SK-MEL-5 (cell line): ENCODE measurements at regions not wholly inside any gene's neighbourhood (a gene's known extent, or its start where the extent isn't known, plus 50 kb on each side); places are given as distances from the start of the nearest gene placed in this dataset.
A peak's percentile ranks its signal among the peaks of the same experiment; 100 is the strongest.

Experiments used
- DNase-seq: peaks from one replicate; pipeline ENCODE4 v3.0.0-alpha.2; 2016; ENCODE audit warnings: low read depth, low spot score
- in situ Hi-C: cut with HindIII; loops from 2 replicates; pipeline ENCODE4 v1.10.0; 2016; ENCODE audit warnings: low sequenced_read_pairs, high pct_unique_total_duplicates, low pct_unique_long_range_greater_than_20kb

DNA sequence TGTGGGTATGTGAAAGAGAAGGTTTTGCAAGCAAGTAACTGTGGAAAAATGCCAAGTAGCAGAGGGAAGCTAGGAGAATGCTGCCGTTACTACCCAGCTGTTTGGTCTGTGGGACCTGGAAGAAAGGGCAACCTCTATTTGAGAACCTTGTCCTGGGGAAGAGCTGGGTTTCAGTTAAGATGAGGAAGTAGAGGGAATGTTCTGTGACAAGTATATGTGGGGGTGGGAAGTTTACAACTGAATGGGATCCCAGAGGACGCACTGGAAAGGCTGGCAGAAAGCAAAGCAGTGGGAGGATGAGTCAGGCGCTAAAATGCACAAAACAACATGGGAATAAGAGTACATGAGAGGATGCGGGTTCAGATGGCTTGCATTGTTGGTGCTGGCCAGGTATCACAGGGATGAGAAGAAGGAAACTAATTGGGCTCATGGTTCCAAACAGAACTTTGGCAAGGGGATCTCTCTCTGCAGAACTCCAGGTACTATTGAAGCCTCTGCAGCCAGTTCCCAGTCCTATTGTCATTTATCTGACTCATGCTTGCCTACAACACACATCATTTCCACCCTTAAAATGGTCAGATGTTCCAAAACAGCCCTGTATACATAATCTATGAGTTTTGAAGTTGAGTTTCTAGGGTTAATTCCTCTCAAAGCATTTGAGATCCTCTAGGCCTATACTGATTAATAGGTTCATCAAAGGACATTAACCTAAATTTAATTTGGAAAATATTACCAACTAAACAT is 88.5 kb upstream of the VAV3 start:
- in situ Hi-C loops: no loop called here
- DNase-seq: no peak

DNA sequence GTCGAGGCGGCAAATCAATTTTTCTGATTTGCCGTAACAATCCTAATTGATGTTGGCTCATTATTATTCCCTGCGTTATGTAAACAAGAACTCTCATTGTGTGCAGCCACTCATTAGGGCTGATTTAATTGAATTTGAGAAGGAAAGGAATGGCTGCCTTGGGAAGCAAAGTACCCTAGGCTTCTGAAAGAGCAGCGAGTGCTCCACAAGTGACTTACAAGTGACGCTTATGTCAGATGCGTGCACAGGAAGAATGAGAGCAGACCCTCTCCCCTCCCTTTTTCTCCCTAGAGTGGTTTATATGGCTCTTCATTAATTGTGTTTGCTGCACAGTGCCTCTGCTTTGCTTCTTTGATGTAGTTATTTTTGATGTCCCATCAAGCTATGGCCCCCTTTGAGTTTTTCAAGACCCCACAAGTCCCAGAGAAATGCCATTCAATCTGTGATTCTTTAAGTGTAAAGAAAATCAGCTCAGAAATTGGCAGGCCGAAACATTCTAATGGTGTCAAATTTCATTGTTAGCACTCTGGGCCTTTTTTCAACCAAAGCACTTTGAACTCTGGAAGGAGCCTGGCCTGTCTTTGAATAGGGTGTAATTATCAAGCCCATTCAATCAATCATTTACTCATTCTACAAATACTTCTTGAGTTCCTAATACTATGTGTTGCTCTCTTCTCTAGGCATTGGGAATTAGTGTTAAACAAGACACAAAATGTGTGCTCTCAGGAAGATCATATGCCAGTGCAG is 86.8 kb upstream of the VAV3 start:
- DNase-seq: no peak
- in situ Hi-C loops: no loop called here

DNA sequence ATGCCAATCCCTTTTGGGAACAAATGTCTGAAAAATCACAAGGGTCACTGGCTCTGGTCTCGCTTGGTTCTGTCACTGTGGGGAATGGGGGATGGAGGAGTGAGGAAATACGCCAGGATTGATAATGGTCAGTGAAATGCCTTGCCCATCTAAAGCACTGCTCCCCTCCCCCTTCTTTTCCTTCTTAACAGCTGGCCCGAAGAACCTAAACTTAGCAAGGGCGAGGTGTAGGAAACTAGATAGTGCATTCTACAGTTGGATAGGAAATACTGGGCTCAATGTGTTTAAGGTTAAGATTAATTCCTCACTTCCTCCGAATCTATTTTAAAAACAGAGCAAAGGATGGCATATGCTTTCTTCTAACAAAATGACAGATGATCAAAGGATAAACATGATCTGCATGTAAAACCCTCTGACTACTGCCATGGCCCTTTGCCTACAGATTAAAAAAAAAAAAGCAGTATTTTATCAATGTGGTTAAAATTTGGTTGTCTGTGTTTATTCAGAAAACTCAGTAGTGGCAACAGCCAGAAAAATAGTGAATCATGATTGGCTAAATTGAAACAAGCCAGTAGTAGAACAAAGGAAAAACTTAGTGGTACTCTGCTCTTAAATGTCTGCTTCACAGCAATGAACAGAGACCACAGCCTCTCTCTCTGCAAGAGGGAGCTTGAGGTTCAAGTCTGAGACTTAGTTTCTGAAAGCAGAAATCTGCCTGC is 86.1 kb upstream of the VAV3 start:
- no peak for DNase-seq
- in situ Hi-C loops: no loop called here

DNA sequence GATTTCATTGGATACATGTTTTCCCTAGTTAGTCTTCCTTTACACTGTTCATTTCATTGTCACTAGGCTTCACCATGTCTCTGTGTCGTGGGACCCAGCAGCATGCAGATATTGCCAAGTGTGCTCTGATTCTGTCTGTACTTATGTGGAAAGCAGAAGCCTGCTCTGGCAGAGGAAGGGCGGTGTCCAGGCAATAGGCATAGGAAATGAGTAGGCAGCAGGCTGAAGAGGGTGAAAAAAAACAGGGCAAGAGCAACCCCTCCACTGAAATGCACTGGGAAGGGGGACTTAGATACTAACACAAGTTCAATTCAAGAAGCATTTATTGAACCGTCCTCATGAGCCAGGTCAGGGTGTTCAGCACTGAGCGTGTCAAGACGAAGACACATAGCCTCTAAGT is 85.2 kb upstream of the VAV3 start:
- in situ Hi-C loops: no loop called here
- DNase-seq: no peak

DNA sequence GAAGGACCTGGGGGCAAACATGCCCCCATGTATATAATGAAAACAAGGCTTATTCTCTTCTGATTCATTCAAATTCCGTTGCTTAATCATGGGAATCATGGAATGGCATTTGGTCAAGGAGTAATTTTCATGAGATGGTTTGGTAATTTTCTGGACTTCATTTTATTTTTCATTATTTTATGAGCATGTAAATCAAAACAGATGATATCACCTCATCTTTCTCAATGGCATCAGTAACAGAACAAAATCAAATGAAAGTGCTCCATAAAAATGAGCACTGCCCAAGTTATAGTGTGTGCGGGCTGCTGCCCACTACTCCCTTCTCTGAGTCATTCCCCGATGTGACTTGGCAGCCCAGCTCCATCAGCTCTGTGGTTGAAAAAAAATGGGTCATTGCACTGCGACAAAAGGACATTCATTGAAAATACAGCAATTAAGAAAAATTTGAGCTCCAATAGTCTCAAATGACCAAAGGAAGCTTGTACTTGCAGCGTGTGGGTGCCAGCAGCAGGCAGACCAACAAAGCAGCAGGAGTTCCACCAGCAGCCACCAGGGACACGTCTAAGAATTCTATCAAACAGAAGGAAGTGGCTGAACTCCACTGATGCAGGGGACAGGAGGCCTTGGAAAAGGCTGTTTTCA is 84.3 kb upstream of the VAV3 start:
- in situ Hi-C loops: no loop called here
- DNase-seq: peak; percentile 30

DNA sequence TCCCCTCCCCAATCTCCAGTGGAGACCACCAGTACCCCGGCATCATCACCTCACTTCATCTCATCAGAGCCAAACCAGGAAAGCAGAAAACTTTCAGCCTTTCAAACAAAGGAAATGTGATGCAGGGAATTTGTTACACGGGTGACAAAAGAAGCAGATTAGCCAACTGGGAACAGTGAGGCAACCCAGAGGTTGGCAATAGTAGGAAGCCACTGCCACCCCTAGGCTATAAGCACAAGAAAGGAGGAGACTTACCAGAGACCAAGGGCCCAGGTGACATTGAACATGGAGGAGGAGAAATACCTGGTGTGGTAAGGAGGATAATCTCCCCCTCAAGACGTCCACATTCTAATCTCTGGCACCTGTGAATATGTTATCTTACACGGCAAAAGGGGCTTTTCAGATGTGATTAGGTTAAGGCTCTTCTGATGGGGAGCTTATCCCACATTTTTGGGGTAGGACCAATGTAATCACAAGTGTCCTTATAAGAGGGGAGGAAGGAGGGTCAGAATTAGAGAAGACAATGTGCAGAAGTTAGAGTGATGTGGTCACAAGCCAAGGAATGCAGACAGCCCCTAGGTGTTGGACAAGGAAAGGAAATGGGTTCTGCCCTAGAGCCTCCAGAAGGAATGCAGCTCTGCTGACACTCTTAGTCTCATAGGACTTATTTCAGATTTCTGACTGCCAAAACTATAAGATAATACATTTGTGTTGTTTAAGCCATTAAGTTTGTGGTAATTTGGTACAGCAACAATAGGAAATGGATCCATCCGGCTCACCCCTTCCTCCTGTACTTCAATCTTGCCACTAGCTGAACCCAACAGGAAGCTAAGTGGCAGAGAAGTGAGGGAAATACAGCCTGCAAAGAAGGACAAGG is 83.6 kb upstream of the VAV3 start:
- DNase-seq: no peak
- in situ Hi-C loops: no loop called here

DNA sequence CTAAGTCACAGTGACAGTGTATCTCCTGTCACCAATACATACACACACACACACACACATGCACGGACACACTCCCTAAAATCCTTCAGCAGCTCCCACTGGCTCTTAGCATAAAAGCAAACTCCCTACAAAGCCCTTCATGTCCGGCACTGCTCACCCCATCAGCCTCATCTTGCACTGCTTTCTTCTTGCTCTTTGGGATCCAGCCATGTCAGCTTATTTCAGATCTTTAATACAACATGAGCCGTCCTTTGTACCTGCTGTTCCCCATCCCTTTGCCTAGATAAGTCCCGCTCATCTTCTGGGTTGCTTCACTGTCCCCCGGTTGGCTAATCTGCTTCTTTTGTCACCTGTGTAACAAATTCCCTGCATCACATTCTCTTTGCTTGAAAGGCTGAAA is 82.1 kb upstream of the VAV3 start:
- DNase-seq: no peak
- in situ Hi-C loops: no loop called here

DNA sequence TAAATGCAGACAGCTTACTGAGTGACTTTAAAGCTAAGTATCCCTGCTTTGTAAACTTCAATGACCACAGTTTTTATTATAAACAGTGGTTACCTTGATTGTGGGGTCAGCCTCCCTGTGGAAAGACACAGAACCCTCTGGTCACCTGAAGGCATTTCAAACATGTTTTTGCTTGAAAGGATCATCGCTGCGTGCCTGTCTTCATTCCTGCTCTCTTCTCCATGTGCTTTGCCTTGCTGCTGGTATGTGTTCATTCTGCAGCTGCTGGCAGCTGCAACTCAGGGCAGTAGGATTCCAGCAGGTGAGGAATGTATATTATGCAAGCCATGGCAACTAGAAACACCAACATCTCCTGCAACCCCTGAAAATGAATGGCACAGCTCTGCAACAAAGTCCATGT is 81.0 kb upstream of the VAV3 start:
- DNase-seq: no peak

DNA sequence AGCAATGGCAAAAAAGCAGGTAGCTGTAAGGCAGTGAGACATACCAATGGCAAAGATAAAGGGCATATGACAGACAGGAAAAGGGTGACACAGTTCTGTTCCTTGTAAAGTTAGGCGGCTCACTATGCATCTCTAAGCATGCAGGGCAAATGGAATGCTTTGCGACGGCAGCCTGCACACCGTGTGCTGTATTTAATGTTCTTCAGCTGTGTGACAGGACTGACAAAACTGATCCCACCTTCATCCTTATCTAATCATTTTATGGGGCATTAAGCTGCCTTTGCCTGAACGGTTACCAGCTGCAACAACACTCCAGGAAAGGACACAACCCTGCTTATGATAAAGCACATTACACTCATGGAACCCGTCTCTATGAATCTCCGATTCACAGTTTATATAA is 80.5 kb upstream of the VAV3 start:
- no peak for DNase-seq
- in situ Hi-C loops: no loop called here

More for the DNA sequence above, 81.0 kb upstream of the VAV3 start:
- in situ Hi-C loops: no loop called here

DNA sequence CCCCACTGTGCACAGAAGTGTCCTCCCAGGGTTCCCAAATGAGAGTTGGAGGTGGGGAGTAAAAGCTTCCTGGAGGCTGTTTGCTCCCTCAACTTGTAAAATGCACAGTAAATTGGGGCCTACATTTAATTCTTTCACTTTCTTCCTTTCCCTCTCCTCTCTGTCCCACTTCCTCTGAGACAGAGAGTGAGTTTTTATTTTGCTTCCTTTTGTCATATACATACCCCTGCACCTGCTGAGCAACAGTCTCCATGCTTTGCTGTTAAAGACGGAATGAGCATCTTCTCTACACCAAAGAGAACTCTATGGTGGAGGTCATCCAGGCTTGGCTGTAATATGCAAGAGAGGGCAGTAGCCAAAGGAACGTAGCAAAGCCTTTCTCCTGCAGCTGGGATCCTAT is 79.3 kb upstream of the VAV3 start:
- in situ Hi-C loops: no loop called here
- no peak for DNase-seq

DNA sequence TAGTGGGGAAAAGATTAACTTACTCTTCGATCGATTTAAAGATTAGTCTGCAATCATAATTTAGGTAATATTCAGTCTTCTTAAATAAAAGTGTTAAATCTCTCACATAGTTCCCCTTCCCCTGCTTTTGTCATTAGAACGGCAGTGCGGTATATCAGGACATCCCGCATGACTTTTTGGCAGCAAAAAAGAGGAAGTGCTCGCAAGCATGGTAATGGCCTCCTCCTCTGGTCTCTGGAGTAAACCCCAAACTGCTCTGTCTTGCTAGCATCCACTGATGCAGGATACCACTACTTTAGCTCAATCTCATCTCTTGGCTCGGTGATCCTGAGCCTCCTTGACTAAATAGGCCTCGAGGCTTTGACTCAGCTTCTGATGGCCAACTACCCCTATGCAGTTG is 78.7 kb upstream of the VAV3 start:
- in situ Hi-C loops: no loop called here
- no peak for DNase-seq

DNA sequence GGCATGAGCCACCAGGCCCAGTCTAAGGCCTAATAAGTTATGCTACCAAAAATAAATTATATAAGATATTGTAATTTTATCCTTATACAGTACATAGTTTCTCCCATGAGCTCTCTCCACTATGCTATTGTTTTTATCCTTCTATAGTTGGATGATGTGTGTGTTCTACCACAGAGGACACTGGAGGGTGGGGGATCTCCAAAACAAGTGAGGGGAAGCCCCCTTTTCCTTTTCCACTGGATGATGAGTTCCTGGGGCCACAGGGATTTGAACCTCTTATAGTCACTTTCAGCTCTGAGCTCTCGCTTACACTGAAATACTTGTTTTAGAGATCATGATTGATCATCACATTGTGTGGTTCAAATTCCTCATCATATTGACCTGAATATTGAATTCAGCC is 77.6 kb upstream of the VAV3 start:
- in situ Hi-C loops: no loop called here
- no peak for DNase-seq

DNA sequence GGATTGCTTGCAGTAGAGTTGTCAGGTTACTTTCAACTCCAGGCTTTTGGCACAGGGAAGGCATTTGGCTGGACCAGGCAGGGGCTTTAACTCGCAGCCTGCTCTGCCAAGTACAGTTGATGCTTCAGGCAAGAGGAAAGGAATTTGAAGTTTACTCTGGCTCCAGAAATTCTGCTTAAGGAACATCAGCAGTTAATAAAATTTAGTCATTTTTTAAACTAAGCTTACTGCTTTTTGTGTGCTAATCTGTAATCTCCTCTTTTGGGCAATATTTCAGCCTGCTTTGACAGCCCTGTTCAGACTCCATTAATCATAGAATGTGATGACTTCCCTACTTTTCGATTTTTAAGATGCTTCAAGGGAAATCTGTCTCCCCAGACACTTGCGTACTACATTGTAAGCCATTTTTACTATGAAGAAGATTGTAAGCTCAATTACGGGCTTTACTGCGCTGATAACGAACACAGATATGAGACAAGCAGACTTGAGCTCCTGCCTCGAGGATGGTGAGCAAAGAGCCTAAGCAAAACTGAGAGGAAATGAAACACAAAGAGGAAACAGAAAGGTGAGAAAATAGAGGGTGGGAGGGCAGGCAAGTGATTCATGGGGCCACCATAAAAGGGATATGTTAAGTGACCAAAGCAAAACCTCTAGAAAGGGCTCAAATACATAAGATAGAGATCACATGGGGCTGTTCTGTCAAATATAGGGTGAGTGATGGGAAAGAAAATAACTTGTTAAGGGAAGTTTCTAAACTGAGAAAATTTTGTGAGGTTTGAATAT is 76.6 kb upstream of the VAV3 start:
- no peak for DNase-seq
- in situ Hi-C loops: no loop called here

DNA sequence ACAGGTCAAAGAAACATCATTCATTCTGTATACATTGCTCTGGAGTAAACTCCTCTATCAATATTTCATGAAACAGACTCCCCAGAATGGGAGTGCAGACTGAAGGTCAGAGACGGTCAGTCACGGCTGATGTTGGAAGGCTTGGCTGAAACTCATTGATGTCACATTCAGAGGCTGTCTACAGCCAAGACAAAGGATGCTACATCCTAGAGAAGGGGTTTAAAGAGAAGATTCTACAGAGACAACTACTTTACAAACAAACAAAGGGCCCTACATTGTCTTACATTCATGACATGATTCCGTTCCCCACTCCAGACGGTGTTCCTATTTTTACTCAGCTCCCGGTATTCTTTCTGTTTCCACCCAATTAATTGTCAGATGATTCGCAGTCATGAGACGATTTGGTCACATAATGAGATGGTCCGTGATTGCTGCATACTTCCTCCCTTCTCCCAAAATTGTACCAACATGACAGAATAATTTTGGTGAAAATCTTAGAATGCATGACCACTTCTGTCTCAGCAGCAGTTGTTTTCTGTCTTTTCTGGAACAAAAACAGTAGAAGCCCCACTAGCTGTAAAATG is 73.8 kb upstream of the VAV3 start:
- no peak for DNase-seq
- in situ Hi-C loops: no loop called here

DNA sequence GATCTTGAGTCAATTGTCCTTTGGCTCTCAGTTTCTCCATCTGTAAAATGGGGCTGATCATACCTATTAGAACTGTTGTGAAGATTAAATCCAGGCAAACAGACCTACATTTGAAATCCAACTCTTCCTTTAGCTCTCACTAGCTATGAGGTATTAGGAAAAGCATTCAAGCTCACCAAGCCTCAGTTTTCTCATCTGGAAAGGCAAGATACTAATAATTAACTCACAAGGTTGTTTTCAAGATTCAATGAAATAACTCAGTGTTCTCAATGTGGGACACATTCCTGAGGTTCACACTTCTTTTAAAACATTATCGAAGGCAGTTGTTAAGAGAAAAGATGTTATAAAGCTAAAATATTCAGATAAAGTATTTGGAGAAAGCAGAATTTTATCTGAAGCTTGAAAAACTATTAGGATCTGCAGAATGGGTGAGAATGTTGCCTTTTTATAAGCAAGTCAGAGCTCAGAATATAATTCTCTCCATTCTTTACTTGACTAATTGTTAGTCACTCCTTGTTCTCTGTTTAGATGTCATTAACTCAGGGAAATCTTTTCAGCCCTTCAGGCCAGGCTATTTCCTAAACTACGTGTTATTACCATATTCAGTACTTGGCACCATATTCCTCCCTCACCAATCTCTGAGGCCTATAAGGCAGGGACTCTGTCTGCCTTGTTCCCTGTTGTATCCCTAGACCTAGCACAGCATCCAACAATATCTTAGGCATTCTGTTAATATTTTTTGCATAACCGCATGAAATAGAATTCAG is 72.0 kb upstream of the VAV3 start:
- no peak for DNase-seq
- in situ Hi-C loops: no loop called here

DNA sequence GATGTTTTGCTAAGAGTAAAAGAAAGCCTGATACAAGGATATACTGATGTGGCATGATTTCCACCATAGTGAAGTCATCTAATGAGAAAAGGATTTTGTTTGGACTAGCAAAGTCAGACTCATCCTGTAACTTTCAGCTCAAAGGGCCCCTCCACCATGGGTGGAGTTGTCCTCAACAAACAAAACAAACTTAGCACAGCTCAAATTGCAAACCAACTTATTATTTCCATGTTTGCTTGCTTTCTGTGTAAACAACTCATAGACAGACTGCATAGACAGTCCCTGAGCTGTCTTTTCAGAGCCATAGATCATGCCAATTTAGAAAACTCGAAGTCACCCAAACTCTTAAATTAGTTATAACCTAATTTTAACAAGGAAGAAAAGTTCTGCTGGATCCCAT is 69.4 kb upstream of the VAV3 start:
- no peak for DNase-seq
- in situ Hi-C loops: no loop called here
